ENCODE measurements at regions not wholly inside any gene's neighbourhood (a gene's known extent, or its start where the extent isn't known, plus 50 kb on each side); places are given as distances from the start of the nearest gene placed in this dataset.

- TF ChIP-seq MYC (IDR thresholded peaks at IDR 0.05; ENCODE audit: low read depth, low read length) (no peak), POLR2A (IDR thresholded peaks at IDR 0.05; ENCODE audit: extremely low read depth, insufficient read length) (no peak)
Measured at GRCh38 chr14:28119849-28120248, 646.7 kb upstream of the FOXG1 start.
